GM23248 (cell line): ENCODE measurements at regions not wholly inside any gene's neighbourhood (a gene's known extent, or its start where the extent isn't known, plus 50 kb on each side); places are given as distances from the start of the nearest gene placed in this dataset.

Source experiments
- EZH2 ChIP-seq: fragments of 200-600 bp; sonication (generic); IDR thresholded peaks from 2 replicates; pipeline ENCODE4 v1.6.1; 2018; ENCODE audit warnings: antibody characterized with exemption, mild to moderate bottlenecking; ENCODE audit not compliant: insufficient read depth, poor library complexity, severe bottlenecking
- EZH2phosphoT487 ChIP-seq: fragments of 200-600 bp; sonication (generic); IDR thresholded peaks from 2 replicates; pipeline ENCODE4 v1.6.1; 2018; ENCODE audit warnings: antibody characterized with exemption, moderate library complexity, mild to moderate bottlenecking, low read depth; ENCODE audit not compliant: insufficient read depth

- no peak for TF ChIP-seq EZH2
- TF ChIP-seq EZH2phosphoT487 = no peak
Observed at GRCh38 chr11:111104185-111104584, 141.3 kb upstream of the POU2AF2 start.
